NAMALWA (cell line): ENCODE measurements at regions not wholly inside any gene's neighbourhood (a gene's known extent, or its start where the extent isn't known, plus 50 kb on each side); places are given as distances from the start of the nearest gene placed in this dataset.
"Not testable (repeated sequence)": the region's sequence is repeated elsewhere in the genome, so short reads cannot be mapped to it uniquely, and the experiment has no call there.

Experiments
- DNase-seq: peaks from one replicate; pipeline ENCODE4 v3.0.0-alpha.2; 2015; ENCODE audit warnings: low spot score

- DNase-seq, result no peak
Measured at GRCh38 chr3:152621967-152622810, 212.7 kb upstream of the P2RY1 start.

GRCh38 chr3:152622811-152623167, 212.1 kb upstream of the P2RY1 start:
- DNase-seq, result no peak

GRCh38 chr3:152623286-152623911, 211.5 kb upstream of the P2RY1 start:
- DNase-seq, result no peak

- no peak for DNase-seq
Measured at GRCh38 chr3:152626226-152626625, 208.7 kb upstream of the P2RY1 start.

GRCh38 chr3:152628496-152628895, 206.4 kb upstream of the P2RY1 start:
- DNase-seq, result no peak

- no peak for DNase-seq
Measured at GRCh38 chr3:152629363-152630122, 205.4 kb upstream of the P2RY1 start.

- no peak for DNase-seq
Measured at GRCh38 chr3:152635389-152635788, 199.5 kb upstream of the P2RY1 start.

GRCh38 chr3:152636651-152637050, 198.3 kb upstream of the P2RY1 start:
- no peak for DNase-seq

GRCh38 chr3:152638214-152638613, 196.7 kb upstream of the P2RY1 start:
- DNase-seq, result no peak

GRCh38 chr3:152638707-152639450, 196.1 kb upstream of the P2RY1 start:
- no peak for DNase-seq

- no peak for DNase-seq
Measured at GRCh38 chr3:152641198-152641597, 193.7 kb upstream of the P2RY1 start.

- no peak for DNase-seq
Measured at GRCh38 chr3:152642658-152643057, 192.3 kb upstream of the P2RY1 start.

- DNase-seq, result no peak
Measured at GRCh38 chr3:152644478-152644877, 190.5 kb upstream of the P2RY1 start.

GRCh38 chr3:152646004-152646403, 188.9 kb upstream of the P2RY1 start:
- DNase-seq, result no peak

- DNase-seq, result no peak
Measured at GRCh38 chr3:152650177-152650576, 184.8 kb upstream of the P2RY1 start.

GRCh38 chr3:152650923-152651322, 184.0 kb upstream of the P2RY1 start:
- DNase-seq, result not testable (repeated sequence)

- DNase-seq, result no peak
Measured at GRCh38 chr3:152656214-152656971, 178.5 kb upstream of the P2RY1 start.

GRCh38 chr3:152656972-152657355, 178.0 kb upstream of the P2RY1 start:
- no peak for DNase-seq

- no peak for DNase-seq
Measured at GRCh38 chr3:152658977-152659720, 175.8 kb upstream of the P2RY1 start.

- DNase-seq, result no peak
Measured at GRCh38 chr3:152662157-152662556, 172.8 kb upstream of the P2RY1 start.

GRCh38 chr3:152664766-152665165, 170.2 kb upstream of the P2RY1 start:
- DNase-seq, result no peak
